ENCODE measurements at regions not wholly inside any gene's neighbourhood (a gene's known extent, or its start where the extent isn't known, plus 50 kb on each side); places are given as distances from the start of the nearest gene placed in this dataset.

DNA sequence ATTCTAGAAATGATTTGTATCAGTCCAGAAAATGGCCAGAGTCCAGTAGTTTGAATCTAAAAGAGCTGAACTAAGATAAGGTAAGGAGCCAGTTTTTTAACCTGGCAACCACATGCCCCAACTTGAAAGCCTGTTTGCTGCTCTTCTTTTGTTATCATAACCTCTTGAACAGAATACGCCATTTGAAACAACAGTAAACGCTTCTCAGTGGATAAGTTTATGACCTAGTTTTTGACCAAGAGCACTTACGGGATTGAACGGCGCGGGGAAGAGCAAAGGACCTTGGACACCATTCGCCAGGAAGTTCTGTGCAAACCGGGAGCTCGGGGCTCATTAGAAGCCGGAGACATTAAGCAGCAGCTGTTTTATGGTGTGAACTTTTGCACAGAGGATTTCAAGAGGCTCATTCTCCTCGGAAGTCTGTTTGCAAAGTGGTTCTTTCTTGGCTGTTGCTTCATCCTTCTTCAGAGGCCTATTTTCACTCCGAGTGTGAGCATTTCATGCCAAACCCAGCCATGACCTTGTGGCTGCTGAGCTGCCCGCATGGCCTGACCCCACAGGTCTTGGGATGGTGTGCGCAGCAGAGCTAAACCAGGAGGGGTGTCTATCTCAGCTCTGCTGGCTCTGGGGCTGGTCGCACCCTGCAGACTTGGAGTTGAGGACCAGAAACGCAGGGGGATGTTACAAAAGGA, 215.1 kb downstream of the SOX4 start:
- TF ChIP-seq, protein P1, sequence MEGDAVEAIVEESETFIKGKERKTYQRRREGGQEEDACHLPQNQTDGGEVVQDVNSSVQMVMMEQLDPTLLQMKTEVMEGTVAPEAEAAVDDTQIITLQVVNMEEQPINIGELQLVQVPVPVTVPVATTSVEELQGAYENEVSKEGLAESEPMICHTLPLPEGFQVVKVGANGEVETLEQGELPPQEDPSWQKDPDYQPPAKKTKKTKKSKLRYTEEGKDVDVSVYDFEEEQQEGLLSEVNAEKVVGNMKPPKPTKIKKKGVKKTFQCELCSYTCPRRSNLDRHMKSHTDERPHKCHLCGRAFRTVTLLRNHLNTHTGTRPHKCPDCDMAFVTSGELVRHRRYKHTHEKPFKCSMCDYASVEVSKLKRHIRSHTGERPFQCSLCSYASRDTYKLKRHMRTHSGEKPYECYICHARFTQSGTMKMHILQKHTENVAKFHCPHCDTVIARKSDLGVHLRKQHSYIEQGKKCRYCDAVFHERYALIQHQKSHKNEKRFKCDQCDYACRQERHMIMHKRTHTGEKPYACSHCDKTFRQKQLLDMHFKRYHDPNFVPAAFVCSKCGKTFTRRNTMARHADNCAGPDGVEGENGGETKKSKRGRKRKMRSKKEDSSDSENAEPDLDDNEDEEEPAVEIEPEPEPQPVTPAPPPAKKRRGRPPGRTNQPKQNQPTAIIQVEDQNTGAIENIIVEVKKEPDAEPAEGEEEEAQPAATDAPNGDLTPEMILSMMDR (IDR thresholded peaks at IDR 0.05), result no peak
- TF ChIP-seq POLR2AphosphoS5 (IDR thresholded peaks at IDR 0.05), result no peak
- no peak for TF ChIP-seq POLR2A (IDR thresholded peaks at IDR 0.05; ENCODE audit: low read depth)
- no peak for TF ChIP-seq EP300 (IDR thresholded peaks at IDR 0.05)

Measured in esophagus muscularis mucosa (tissue), 4 donors.